IPS-20b (cell line): ENCODE measurements at regions not wholly inside any gene's neighbourhood (a gene's known extent, or its start where the extent isn't known, plus 50 kb on each side); places are given as distances from the start of the nearest gene placed in this dataset.

Experiments
- H3K27ac ChIP-seq: one replicate; pipeline ENCODE4 v1.5.1; 2013; ENCODE audit warnings: low read length
- H3K27me3 ChIP-seq: 2 replicates; pipeline ENCODE4 v1.6.1; 2013; ENCODE audit warnings: mild to moderate bottlenecking, low read length, inconsistent platforms; ENCODE audit not compliant: insufficient read depth
- H3K36me3 ChIP-seq: 2 replicates; pipeline ENCODE4 v1.6.1; 2013; ENCODE audit warnings: low read depth, mild to moderate bottlenecking, inconsistent platforms, low read length, moderate library complexity; ENCODE audit not compliant: insufficient read depth
- H3K4me1 ChIP-seq: 2 replicates; pipeline ENCODE4 v1.6.1; 2013; ENCODE audit warnings: mild to moderate bottlenecking, control low read depth, inconsistent platforms, low read length, moderate library complexity; ENCODE audit not compliant: insufficient read depth
- H3K4me3 ChIP-seq: 2 replicates; pipeline ENCODE4 v1.5.1; 2013; ENCODE audit warnings: mild to moderate bottlenecking, low read length, inconsistent platforms
- H3K9ac ChIP-seq: 2 replicates; pipeline ENCODE4 v1.6.1; 2013; ENCODE audit warnings: low read depth, mild to moderate bottlenecking, inconsistent platforms, low read length, moderate library complexity
- H3K9me3 ChIP-seq: 2 replicates; pipeline ENCODE4 v1.6.1; 2013; ENCODE audit warnings: mild to moderate bottlenecking, low read depth, low read length, inconsistent platforms; ENCODE audit not compliant: insufficient read depth

- Histone ChIP-seq H3K9me3 (no peaks in the 10 kb centered on the region), H3K4me1 (peaks cover 4% of the 10 kb centered on the region; the same call in 1 of the 2 replicates), H3K36me3 (no peaks in the 10 kb centered on the region), H3K9ac (no peak overlapping the region), H3K27ac (no peak overlapping the region), H3K4me3 (no peak overlapping the region), H3K27me3 (no peaks in the 10 kb centered on the region)
These were observed 138.7 kb upstream of the ARRDC3 start for GRCh38 chr5:91521785-91522184.

GRCh38 chr5:91521334-91521733 is 138.2 kb upstream of the ARRDC3 start:
- Histone ChIP-seq H3K4me3 (no peak overlapping the region), H3K9ac (no peak overlapping the region), H3K36me3 (no peaks in the 10 kb centered on the region), H3K9me3 (no peaks in the 10 kb centered on the region), H3K4me1 (peaks cover 4% of the 10 kb centered on the region; the same call in 1 of the 2 replicates), H3K27ac (no peak overlapping the region), H3K27me3 (no peaks in the 10 kb centered on the region)

GRCh38 chr5:91514400-91514799 is 131.3 kb upstream of the ARRDC3 start:
- Histone ChIP-seq H3K27me3 (no peaks in the 10 kb centered on the region), H3K9ac (no peak overlapping the region), H3K9me3 (no peaks in the 10 kb centered on the region), H3K36me3 (no peaks in the 10 kb centered on the region), H3K27ac (no peak overlapping the region), H3K4me3 (no peak overlapping the region), H3K4me1 (no peaks in the 10 kb centered on the region; the same call in 1 of the 2 replicates)

- no peaks in the 10 kb centered on the region for H3K36me3 ChIP-seq
- H3K27me3 ChIP-seq = no peaks in the 10 kb centered on the region
- H3K27ac ChIP-seq = no peak overlapping the region
- H3K4me1 ChIP-seq = peaks cover 2% of the 10 kb centered on the region; the same call in 1 of the 2 replicates
- no peak overlapping the region for H3K9ac ChIP-seq
- H3K4me3 ChIP-seq = no peak overlapping the region
- no peaks in the 10 kb centered on the region for H3K9me3 ChIP-seq
These were observed 120.2 kb upstream of the ARRDC3 start for GRCh38 chr5:91503321-91503720.

GRCh38 chr5:91500758-91501157 is 117.6 kb upstream of the ARRDC3 start:
- Histone ChIP-seq H3K4me1 (peaks cover 5% of the 10 kb centered on the region; the same call in 1 of the 2 replicates), H3K9me3 (no peaks in the 10 kb centered on the region), H3K4me3 (no peak overlapping the region), H3K27me3 (no peaks in the 10 kb centered on the region), H3K27ac (no peak overlapping the region), H3K36me3 (no peaks in the 10 kb centered on the region), H3K9ac (no peak overlapping the region)

- Histone ChIP-seq H3K4me3 (no peak overlapping the region), H3K27ac (no peak overlapping the region), H3K27me3 (no peaks in the 10 kb centered on the region)
These were observed 116.9 kb upstream of the ARRDC3 start for GRCh38 chr5:91499943-91500531.

GRCh38 chr5:91495699-91496098 is 112.6 kb upstream of the ARRDC3 start:
- no peaks in the 10 kb centered on the region for H3K27me3 ChIP-seq
- H3K4me1 ChIP-seq = peaks cover 18% of the 10 kb centered on the region; the same call in 1 of the 2 replicates
- H3K27ac ChIP-seq = no peak overlapping the region
- H3K9me3 ChIP-seq = no peaks in the 10 kb centered on the region
- no peak overlapping the region for H3K9ac ChIP-seq
- H3K4me3 ChIP-seq = no peak overlapping the region
- no peaks in the 10 kb centered on the region for H3K36me3 ChIP-seq

More at GRCh38 chr5:91499943-91500531, 116.9 kb upstream of the ARRDC3 start:
- Histone ChIP-seq H3K9ac (no peak overlapping the region), H3K9me3 (no peaks in the 10 kb centered on the region), H3K4me1 (peaks cover 11% of the 10 kb centered on the region; the same call in 1 of the 2 replicates), H3K36me3 (no peaks in the 10 kb centered on the region)

GRCh38 chr5:91494447-91494996 is 111.4 kb upstream of the ARRDC3 start:
- Histone ChIP-seq H3K4me1 (peaks cover 16% of the 10 kb centered on the region; the same call in 1 of the 2 replicates), H3K36me3 (no peaks in the 10 kb centered on the region), H3K4me3 (no peak overlapping the region), H3K27ac (no peak overlapping the region), H3K9me3 (no peaks in the 10 kb centered on the region), H3K27me3 (no peaks in the 10 kb centered on the region), H3K9ac (no peak overlapping the region)

GRCh38 chr5:91493086-91493485 is 110.0 kb upstream of the ARRDC3 start:
- no peak overlapping the region for H3K27ac ChIP-seq
- H3K9me3 ChIP-seq = no peaks in the 10 kb centered on the region
- peaks cover 16% of the 10 kb centered on the region; the same call in 1 of the 2 replicates for H3K4me1 ChIP-seq
- H3K27me3 ChIP-seq = no peaks in the 10 kb centered on the region
- H3K9ac ChIP-seq = no peak overlapping the region
- H3K36me3 ChIP-seq = no peaks in the 10 kb centered on the region
- H3K4me3 ChIP-seq = no peak overlapping the region

- no peaks in the 10 kb centered on the region for H3K9me3 ChIP-seq
- H3K4me3 ChIP-seq = no peak overlapping the region
- no peak overlapping the region for H3K27ac ChIP-seq
- no peaks in the 10 kb centered on the region for H3K36me3 ChIP-seq
- H3K4me1 ChIP-seq = peaks cover 16% of the 10 kb centered on the region; the same call in 1 of the 2 replicates
- H3K27me3 ChIP-seq = no peaks in the 10 kb centered on the region
- H3K9ac ChIP-seq = no peak overlapping the region
These were observed 108.1 kb upstream of the ARRDC3 start for GRCh38 chr5:91491229-91491628.

- Histone ChIP-seq H3K9ac (no peak overlapping the region), H3K36me3 (no peaks in the 10 kb centered on the region), H3K27ac (no peak overlapping the region), H3K4me3 (no peak overlapping the region), H3K4me1 (peaks cover 9% of the 10 kb centered on the region; the same call in 1 of the 2 replicates), H3K27me3 (no peaks in the 10 kb centered on the region), H3K9me3 (no peaks in the 10 kb centered on the region)
These were observed 107.2 kb upstream of the ARRDC3 start for GRCh38 chr5:91490316-91490715.

GRCh38 chr5:91487420-91487819 is 104.3 kb upstream of the ARRDC3 start:
- H3K9ac ChIP-seq = no peak overlapping the region
- H3K27me3 ChIP-seq = no peaks in the 10 kb centered on the region
- H3K9me3 ChIP-seq = no peaks in the 10 kb centered on the region
- H3K4me1 ChIP-seq = no peaks in the 10 kb centered on the region
- H3K36me3 ChIP-seq = no peaks in the 10 kb centered on the region
- no peak overlapping the region for H3K27ac ChIP-seq
- no peak overlapping the region for H3K4me3 ChIP-seq
